PC-3 (cell line): ENCODE measurements at regions not wholly inside any gene's neighbourhood (a gene's known extent, or its start where the extent isn't known, plus 50 kb on each side); places are given as distances from the start of the nearest gene placed in this dataset.

Source experiments
- ATAC-seq: fragments of 200-7000 bp; cut with Tn5 transposase; 2 replicates; pipeline ENCODE4 v1.9.1; 2020; ENCODE audit warnings: mild to moderate bottlenecking, moderate library complexity
- BruUV-seq: library from RNA; stranded (reverse); fragments of 400-500 nt; replicated peaks from 2 replicates; lab custom pipeline; 2021; lab: Mats Ljungman, UMichigan
- CTCF ChIA-PET: fragments of 300-600 bp; sonication (Branson Sonifier 250); formaldehyde crosslinking; loops from one replicate; lab custom pipeline; 2022; ENCODE audit warnings: antibody characterized with exemption; lab: Charles Lee
- POLR2A ChIA-PET: fragments of 300-600 bp; sonication (Branson Sonifier 250); formaldehyde crosslinking; loops from one replicate; lab custom pipeline; 2022; ENCODE audit warnings: antibody characterized with exemption; ENCODE audit not compliant: unreplicated experiment; lab: Charles Lee
- DNase-seq: peaks from one replicate; pipeline ENCODE4 v3.0.0-alpha.2; 2015
- H2AFZ ChIP-seq: fragments of 300-600 bp; sonication (generic); 2 replicates; pipeline ENCODE4 v1.6.0; 2016; ENCODE audit warnings: antibody characterized with exemption, low read length
- H3F3A ChIP-seq: fragments of 300-600 bp; sonication (generic); one replicate; pipeline ENCODE4 v1.6.0; 2017; ENCODE audit warnings: antibody characterized with exemption, low read length, control low read depth, mild to moderate bottlenecking; ENCODE audit not compliant: unreplicated experiment
- H3K27ac ChIP-seq: fragments of 300-600 bp; sonication (generic); 2 replicates; pipeline ENCODE4 v1.5.1; 2016; ENCODE audit warnings: mild to moderate bottlenecking, low read length
- H3K27me3 ChIP-seq: fragments of 300-600 bp; sonication (generic); 2 replicates; pipeline ENCODE4 v1.6.1; 2016; ENCODE audit warnings: low read length, mixed read lengths
- H3K36me3 ChIP-seq: fragments of 300-600 bp; sonication (generic); 2 replicates; pipeline ENCODE4 v1.6.1; 2016; ENCODE audit warnings: low read depth, mixed run types, low read length, mixed read lengths
- H3K4me1 ChIP-seq: fragments of 300-600 bp; sonication (generic); 2 replicates; pipeline ENCODE4 v1.5.1; 2016; ENCODE audit warnings: low read length; ENCODE audit not compliant: insufficient read depth
- H3K4me2 ChIP-seq: fragments of 300-600 bp; sonication (generic); 2 replicates; pipeline ENCODE4 v1.6.0; 2016; ENCODE audit warnings: low read length
- H3K4me3 ChIP-seq: fragments of 300-600 bp; sonication (generic); 2 replicates; pipeline ENCODE4 v1.5.1; 2016; ENCODE audit warnings: mild to moderate bottlenecking, low read length, mixed read lengths
- H3K79me2 ChIP-seq: fragments of 300-600 bp; sonication (generic); 2 replicates; pipeline ENCODE4 v1.6.1; 2017; ENCODE audit warnings: low read length, mixed read lengths
- H3K9ac ChIP-seq: fragments of 300-600 bp; sonication (generic); 2 replicates; pipeline ENCODE4 v1.6.0; 2016; ENCODE audit warnings: mild to moderate bottlenecking, low read length
- H3K9me2 ChIP-seq: fragments of 300-600 bp; sonication (generic); replicated peaks from 2 replicates; pipeline ENCODE4 v1.6.1; 2016; ENCODE audit warnings: mixed run types, low read length, mixed read lengths
- H3K9me3 ChIP-seq: fragments of 300-600 bp; sonication (generic); 2 replicates; pipeline ENCODE4 v1.6.1; 2016; ENCODE audit warnings: low read length, mixed read lengths
- H4K20me1 ChIP-seq: fragments of 300-600 bp; sonication (generic); 2 replicates; pipeline ENCODE4 v1.6.1; 2016; ENCODE audit warnings: low read length, mixed read lengths
- CTCF ChIP-seq: fragments of 300-600 bp; sonication (generic); conservative IDR thresholded peaks from 2 replicates; pipeline ENCODE4 v1.5.1; 2017; ENCODE audit warnings: antibody characterized with exemption, low read depth, mild to moderate bottlenecking, low read length
- EZH2 ChIP-seq: fragments of 300-600 bp; sonication (generic); IDR thresholded peaks from one replicate; pipeline ENCODE4 v1.6.1; 2017; ENCODE audit warnings: antibody characterized with exemption, mild to moderate bottlenecking, low read length; ENCODE audit not compliant: unreplicated experiment
- EZH2phosphoT487 ChIP-seq: fragments of 300-600 bp; sonication (generic); IDR thresholded peaks from 2 replicates; pipeline ENCODE4 v1.6.1; 2018; ENCODE audit warnings: mild to moderate bottlenecking, antibody characterized with exemption, low read length, borderline replicate concordance
- intact Hi-C: fragments of 100-400 bp; cut with micrococcal nuclease; formaldehyde crosslinking; loops from 2 replicates; pipeline ENCODE4 v1.9.0; 2023

- POLR2A ChIA-PET = no interaction called here
- intact Hi-C loops = loop anchor here (5.0 kb wide), 1 partner anchor 267 kb away; no protein-coding TSS in a partner anchor
- Histone ChIP-seq H3K36me3 (no peaks in the 10 kb centered on the region), H3K4me3 (no peak overlapping the region), H3K9ac (no peak overlapping the region), H3K27ac (no peak overlapping the region), H3K27me3 (no peaks in the 10 kb centered on the region), H3K9me3 (no peaks in the 10 kb centered on the region), H3K9me2 (no peaks in the 10 kb centered on the region), H3F3A (no peaks in the 10 kb centered on the region), H2AFZ (no peak overlapping the region), H4K20me1 (no peaks in the 10 kb centered on the region), H3K79me2 (no peaks in the 10 kb centered on the region), H3K4me2 (no peak overlapping the region), H3K4me1 (no peaks in the 10 kb centered on the region)
- ATAC-seq = no peak
- TF ChIP-seq CTCF = peak; percentile 67
- no peak for TF ChIP-seq EZH2phosphoT487
- CTCF ChIA-PET = interaction anchor here (0.6 to 1.2 kb wide), 2 partner anchors 269 to 527 kb away, joined by 6 to 7 read pairs; no protein-coding TSS in a partner anchor
- peak; percentile 57 for DNase-seq
- no TSS peak for BruUV-seq
These were observed 96.4 kb upstream of the SHISA6 start for GRCh38 chr17:11144358-11145233.

GRCh38 chr17:11142231-11142630 is 98.8 kb upstream of the SHISA6 start:
- no peak overlapping the region for H3K4me3 ChIP-seq
- no peaks in the 10 kb centered on the region for H3F3A ChIP-seq
- ChIA-PET POLR2A (no interaction called here), CTCF (no interaction called here)
- TF ChIP-seq EZH2phosphoT487 = no peak
- TF ChIP-seq EZH2 = no peak
- no peak for TF ChIP-seq CTCF
- H4K20me1 ChIP-seq = no peaks in the 10 kb centered on the region
- H3K9me2 ChIP-seq = no peaks in the 10 kb centered on the region
- H3K79me2 ChIP-seq = no peaks in the 10 kb centered on the region
- no peak for ATAC-seq
- no peaks in the 10 kb centered on the region for H3K27me3 ChIP-seq
- BruUV-seq = no TSS peak
- H3K36me3 ChIP-seq = no peaks in the 10 kb centered on the region
- no peak for DNase-seq
- H3K9me3 ChIP-seq = no peaks in the 10 kb centered on the region
- H2AFZ ChIP-seq = no peak overlapping the region
- H3K9ac ChIP-seq = no peak overlapping the region
- no peaks in the 10 kb centered on the region for H3K4me1 ChIP-seq
- H3K27ac ChIP-seq = no peak overlapping the region
- intact Hi-C loops = loop anchor here (5.0 kb wide), 1 partner anchor 265 kb away; no protein-coding TSS in a partner anchor
- no peak overlapping the region for H3K4me2 ChIP-seq

DNA sequence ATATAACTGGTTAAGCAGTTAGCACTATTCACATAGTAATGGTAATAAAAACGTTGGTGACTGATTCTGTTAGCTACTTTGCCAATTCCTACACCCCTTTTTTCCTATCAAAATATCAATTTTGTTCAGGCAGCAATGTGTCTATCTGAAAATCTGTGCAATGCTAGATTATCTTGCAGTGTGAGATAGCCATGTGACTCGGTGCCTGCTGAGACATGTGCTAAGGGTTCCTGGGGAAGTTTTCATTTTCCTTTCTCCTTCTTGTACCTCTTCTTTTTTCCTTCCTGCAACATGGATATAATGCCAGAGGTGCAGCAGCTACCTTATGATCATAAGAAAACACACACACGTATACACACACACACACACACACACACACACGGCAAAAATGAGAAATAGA is 100.5 kb upstream of the SHISA6 start:
- BruUV-seq = no TSS peak
- CTCF ChIA-PET = no interaction called here

More for the DNA sequence above, 100.5 kb upstream of the SHISA6 start:
- H3K9ac ChIP-seq = no peak overlapping the region
- no peak for DNase-seq
- ATAC-seq = no peak
- H3F3A ChIP-seq = no peaks in the 10 kb centered on the region
- no peaks in the 10 kb centered on the region for H3K27me3 ChIP-seq
- H2AFZ ChIP-seq = no peak overlapping the region
- H3K4me1 ChIP-seq = no peaks in the 10 kb centered on the region
- no peaks in the 10 kb centered on the region for H3K79me2 ChIP-seq
- H3K27ac ChIP-seq = no peak overlapping the region
- POLR2A ChIA-PET = no interaction called here
- intact Hi-C loops = loop anchor here (5.0 kb wide), 1 partner anchor 263 kb away; no protein-coding TSS in a partner anchor
- no peaks in the 10 kb centered on the region for H3K9me2 ChIP-seq
- H3K36me3 ChIP-seq = no peaks in the 10 kb centered on the region
- H3K4me2 ChIP-seq = no peak overlapping the region
- no peaks in the 10 kb centered on the region for H3K9me3 ChIP-seq
- no peaks in the 10 kb centered on the region for H4K20me1 ChIP-seq
- no peak overlapping the region for H3K4me3 ChIP-seq
- TF ChIP-seq EZH2 (no peak), CTCF (no peak), EZH2phosphoT487 (no peak)
